Right lobe of liver (tissue), 4 donors: ENCODE measurements at regions not wholly inside any gene's neighbourhood (a gene's known extent, or its start where the extent isn't known, plus 50 kb on each side); places are given as distances from the start of the nearest gene placed in this dataset.

Experiments used
- POLR2A ChIP-seq: fragments of 450-650 bp; IDR thresholded peaks from one replicate; pipeline ENCODE4 v1.6.1; 2017; ENCODE audit warnings: antibody characterized with exemption, mild to moderate bottlenecking
- TF ChIP-seq, protein P1 (sequence below), 4 donors: fragments of 200-600 bp in 3 of 4; fragments of 450-650 bp in 1 of 4; IDR thresholded peaks; one replicate each; pipeline versions ENCODE4 v1.5.1 to v1.8.0; 2016 to 2022; ENCODE audit warnings: antibody characterized with exemption in 4 of 4, mild to moderate bottlenecking in 2 of 4
- donor health status: DM: no; HTN: no; CAD: no.
- donor health status: DM: no; HTN: no; CAD: no.
- donor health status: DM: no; HTN: yes; CAD: no.

DNA sequence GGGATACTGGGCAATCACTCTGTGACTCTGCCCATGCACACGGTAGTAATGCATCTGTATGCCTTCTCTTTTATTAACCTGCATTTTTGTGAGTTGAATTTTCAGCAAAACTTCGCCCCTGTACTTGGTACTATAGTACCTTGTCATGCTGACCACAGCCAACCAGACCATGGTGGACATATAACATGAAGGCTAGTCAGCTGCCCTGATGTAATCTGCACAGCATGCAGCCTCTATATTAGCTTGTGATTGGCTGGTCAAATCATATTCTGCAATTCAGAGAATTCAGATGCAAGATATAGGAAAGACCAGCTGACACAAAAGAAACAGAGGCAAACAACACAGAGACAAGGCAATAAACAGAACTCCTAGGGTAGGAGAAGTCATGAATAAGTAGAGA, 200.9 kb upstream of the JARID2 start:
- TF ChIP-seq, protein P1, sequence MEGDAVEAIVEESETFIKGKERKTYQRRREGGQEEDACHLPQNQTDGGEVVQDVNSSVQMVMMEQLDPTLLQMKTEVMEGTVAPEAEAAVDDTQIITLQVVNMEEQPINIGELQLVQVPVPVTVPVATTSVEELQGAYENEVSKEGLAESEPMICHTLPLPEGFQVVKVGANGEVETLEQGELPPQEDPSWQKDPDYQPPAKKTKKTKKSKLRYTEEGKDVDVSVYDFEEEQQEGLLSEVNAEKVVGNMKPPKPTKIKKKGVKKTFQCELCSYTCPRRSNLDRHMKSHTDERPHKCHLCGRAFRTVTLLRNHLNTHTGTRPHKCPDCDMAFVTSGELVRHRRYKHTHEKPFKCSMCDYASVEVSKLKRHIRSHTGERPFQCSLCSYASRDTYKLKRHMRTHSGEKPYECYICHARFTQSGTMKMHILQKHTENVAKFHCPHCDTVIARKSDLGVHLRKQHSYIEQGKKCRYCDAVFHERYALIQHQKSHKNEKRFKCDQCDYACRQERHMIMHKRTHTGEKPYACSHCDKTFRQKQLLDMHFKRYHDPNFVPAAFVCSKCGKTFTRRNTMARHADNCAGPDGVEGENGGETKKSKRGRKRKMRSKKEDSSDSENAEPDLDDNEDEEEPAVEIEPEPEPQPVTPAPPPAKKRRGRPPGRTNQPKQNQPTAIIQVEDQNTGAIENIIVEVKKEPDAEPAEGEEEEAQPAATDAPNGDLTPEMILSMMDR (IDR thresholded peaks at IDR 0.05) = no peak
- no peak for TF ChIP-seq POLR2A
